ENCODE measurements at regions not wholly inside any gene's neighbourhood (a gene's known extent, or its start where the extent isn't known, plus 50 kb on each side); places are given as distances from the start of the nearest gene placed in this dataset.

GRCh38 chr13:73693215-73693614, 441.0 kb downstream of the KLF12 start:
- no peak for DNase-seq

GRCh38 chr13:73691891-73692290, 442.3 kb downstream of the KLF12 start:
- no peak for DNase-seq

- DNase-seq: no peak
These were observed 446.3 kb downstream of the KLF12 start for GRCh38 chr13:73687929-73688328.

GRCh38 chr13:73687087-73687486, 447.1 kb downstream of the KLF12 start:
- no peak for DNase-seq

- DNase-seq: no peak
These were observed 449.5 kb downstream of the KLF12 start for GRCh38 chr13:73684750-73685149.

- DNase-seq: no peak
These were observed 449.9 kb downstream of the KLF12 start for GRCh38 chr13:73684286-73684685.

GRCh38 chr13:73683746-73684145, 450.5 kb downstream of the KLF12 start:
- no peak for DNase-seq

- DNase-seq: no peak
These were observed 452.4 kb downstream of the KLF12 start for GRCh38 chr13:73681779-73682178.

GRCh38 chr13:73681015-73681414, 453.2 kb downstream of the KLF12 start:
- no peak for DNase-seq

GRCh38 chr13:73677048-73677601, 457.1 kb downstream of the KLF12 start:
- DNase-seq: no peak

- DNase-seq: no peak
These were observed 457.6 kb downstream of the KLF12 start for GRCh38 chr13:73676550-73677047.

- DNase-seq: no peak
These were observed 458.4 kb downstream of the KLF12 start for GRCh38 chr13:73675821-73676220.

GRCh38 chr13:73674570-73674969, 459.6 kb downstream of the KLF12 start:
- no peak for DNase-seq

GRCh38 chr13:73673931-73674330, 460.3 kb downstream of the KLF12 start:
- DNase-seq: no peak

GRCh38 chr13:73672492-73672891, 461.7 kb downstream of the KLF12 start:
- no peak for DNase-seq

GRCh38 chr13:73671732-73672131, 462.5 kb downstream of the KLF12 start:
- no peak for DNase-seq

GRCh38 chr13:73671011-73671410, 463.2 kb downstream of the KLF12 start:
- DNase-seq: no peak

- DNase-seq: no peak
These were observed 466.4 kb downstream of the KLF12 start for GRCh38 chr13:73667756-73668155.

- DNase-seq: no peak
These were observed 468.9 kb downstream of the KLF12 start for GRCh38 chr13:73665261-73665660.

- no peak for DNase-seq
These were observed 469.4 kb downstream of the KLF12 start for GRCh38 chr13:73664851-73665250.

- no peak for DNase-seq
These were observed 471.4 kb downstream of the KLF12 start for GRCh38 chr13:73662833-73663232.

GRCh38 chr13:73661687-73662425, 472.3 kb downstream of the KLF12 start:
- no peak for DNase-seq

GRCh38 chr13:73661066-73661465, 473.1 kb downstream of the KLF12 start:
- no peak for DNase-seq

GRCh38 chr13:73658639-73659038, 475.6 kb downstream of the KLF12 start:
- DNase-seq: no peak
